SW480 (cell line): ENCODE measurements at regions not wholly inside any gene's neighbourhood (a gene's known extent, or its start where the extent isn't known, plus 50 kb on each side); places are given as distances from the start of the nearest gene placed in this dataset.
"Not testable (repeated sequence)": the region's sequence is repeated elsewhere in the genome, so short reads cannot be mapped to it uniquely, and the experiment has no call there.

ENCODE experiments used
- DNase-seq: peaks from one replicate; pipeline ENCODE4 v3.0.0-alpha.2; 2016; ENCODE audit warnings: low spot score

DNA sequence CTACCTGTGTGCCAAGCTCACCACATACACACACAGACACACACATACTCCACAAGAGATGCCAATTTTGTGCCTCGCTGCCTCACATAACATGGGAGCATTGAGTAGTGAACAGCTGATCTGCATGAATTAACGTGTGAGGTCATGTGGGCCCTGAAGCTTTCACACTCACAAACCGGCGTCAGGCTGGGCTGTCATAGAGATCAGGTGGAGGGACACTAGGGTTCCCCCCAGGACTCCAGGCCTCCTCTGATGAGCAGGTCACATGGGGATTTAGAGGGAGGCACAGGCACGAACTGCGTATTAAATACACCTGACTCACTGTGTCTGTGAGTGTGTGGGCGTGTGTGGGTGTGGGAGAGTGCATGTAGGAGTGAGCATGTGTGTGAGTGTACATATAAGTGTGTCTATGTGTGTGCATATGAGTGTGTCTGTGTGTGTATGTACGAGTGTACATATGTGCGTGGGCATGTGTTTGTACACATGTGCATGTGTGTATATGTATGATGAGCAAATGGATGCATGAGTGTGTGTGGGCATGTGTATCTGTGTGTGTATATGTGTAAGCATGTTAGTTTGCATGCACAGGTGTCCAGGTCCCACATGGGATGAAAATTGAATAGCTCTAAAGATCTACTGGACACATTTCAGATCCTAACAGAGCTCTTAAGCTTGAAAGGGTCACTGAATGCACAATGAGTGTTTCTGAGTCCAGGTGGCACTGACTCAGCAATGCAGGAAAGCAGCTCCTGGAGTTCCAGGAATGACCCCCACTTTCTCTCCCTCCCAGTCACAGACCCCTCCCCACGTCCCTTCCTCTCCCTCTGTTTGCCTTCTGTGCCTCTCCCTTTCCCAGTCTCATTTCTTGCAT lies 336.6 kb downstream of the PREX1 start:
- DNase-seq: no peak

DNA sequence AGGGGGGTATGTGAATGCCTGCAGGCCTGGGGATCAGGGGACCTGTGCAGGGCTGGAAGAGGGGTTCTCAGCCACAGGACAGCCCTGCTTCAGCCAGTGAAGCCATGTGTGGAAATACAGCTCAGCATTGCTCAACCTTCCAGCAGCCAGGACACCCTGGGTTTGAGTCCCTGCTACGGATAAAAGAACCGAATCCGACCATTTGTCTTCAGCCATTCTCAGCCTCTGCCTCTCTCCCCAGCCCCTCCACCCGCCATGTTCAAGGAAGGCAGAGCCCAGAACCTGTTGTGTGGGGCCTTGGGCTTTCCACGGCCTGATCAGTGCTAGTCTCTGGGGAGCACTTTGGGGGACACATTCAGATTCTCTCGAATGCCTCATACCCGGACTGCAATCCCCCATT lies 337.5 kb downstream of the PREX1 start:
- not testable (repeated sequence) for DNase-seq

DNA sequence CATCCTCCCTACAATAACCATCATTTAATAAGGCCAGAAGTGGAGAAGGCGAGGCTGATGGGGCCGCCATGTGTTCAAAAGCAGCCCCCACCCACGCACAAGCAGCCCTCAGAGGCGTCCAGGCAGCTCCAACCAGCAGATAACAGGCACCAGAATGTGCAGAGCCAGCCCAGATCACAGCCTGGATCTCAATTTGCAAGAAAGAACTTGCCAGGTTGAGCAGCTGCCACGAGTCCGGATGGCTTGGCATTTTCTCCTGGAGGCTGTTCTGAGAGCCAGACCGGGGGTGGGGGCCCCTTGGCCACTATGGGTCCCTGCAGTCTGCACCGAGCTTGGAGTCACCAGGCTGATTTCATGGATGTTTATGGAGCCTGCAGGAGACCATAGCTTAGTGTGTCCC lies 338.1 kb downstream of the PREX1 start:
- DNase-seq: no peak

DNA sequence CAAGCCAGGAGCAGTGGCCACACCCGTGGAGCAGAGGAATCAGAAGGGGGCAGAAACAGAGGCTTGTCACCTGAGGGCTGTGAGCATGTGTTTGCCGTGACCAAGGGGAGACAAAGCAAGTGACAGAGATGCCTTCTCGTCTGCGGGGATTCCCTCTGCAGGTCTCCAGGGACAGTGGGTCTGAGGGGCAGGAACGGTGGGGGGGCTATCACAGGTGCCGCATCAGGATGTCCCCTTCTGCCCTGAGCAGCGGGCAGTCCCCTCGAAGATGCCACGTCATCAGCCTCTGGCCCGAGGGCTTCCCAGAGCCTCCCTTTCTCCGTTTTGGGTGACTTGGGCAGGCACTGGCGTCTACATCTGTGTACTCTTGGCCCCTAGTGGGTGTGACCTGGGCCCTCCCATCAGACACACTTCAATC lies 338.7 kb downstream of the PREX1 start:
- no peak for DNase-seq

DNA sequence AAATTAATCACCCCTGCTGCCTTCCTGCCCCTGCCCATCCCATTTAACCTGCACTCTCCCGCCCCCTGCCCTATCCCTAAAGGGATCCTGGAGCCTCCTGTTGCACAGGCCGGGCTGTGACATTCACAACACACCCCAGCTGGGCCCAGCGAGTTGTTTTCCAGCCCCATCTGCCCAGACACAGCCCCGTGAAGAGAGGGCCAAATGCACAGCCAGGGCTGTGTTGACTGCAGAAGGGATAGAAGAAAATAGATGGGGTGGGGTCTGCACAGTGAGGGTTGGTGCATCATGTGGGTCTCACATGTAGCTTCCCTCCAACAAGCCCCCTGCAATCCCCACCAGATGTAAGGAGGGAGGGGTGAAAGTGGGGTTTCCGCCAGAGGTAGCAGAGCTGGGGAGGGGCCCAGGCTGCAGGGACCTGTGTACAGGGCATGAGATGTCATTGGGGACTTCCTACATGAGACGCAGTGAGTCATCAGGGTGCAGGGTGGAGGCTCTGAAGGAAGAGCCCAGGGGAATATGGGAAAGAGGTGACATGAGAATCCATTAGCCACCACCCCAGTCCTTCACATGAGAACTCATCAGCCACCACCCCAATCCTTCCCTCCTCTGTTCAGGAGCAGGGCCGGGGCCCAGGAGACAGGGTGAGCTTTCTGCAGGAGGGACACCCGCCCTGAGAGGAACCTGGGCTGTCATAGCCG lies 339.3 kb downstream of the PREX1 start:
- peak; percentile 75 for DNase-seq

DNA sequence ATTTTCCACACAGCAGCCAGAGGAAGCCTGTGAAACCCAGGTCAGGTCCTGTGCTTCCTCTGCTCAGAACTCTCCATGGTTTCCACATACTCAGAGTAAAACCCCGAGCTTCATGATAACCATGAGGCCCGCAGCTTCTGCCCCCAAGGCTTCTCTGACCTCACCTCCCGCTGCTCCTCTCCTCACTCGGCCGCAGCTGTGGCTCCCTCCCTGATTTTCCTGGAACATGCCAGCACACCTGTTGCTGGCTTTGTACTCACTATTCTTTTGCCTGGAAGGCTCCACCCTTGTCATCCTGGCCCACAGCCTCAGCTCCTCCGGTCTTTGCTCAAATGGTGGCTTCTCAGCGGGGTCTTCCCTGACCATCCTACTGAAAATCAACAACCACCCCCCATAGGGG lies 341.7 kb downstream of the PREX1 start:
- no peak for DNase-seq

DNA sequence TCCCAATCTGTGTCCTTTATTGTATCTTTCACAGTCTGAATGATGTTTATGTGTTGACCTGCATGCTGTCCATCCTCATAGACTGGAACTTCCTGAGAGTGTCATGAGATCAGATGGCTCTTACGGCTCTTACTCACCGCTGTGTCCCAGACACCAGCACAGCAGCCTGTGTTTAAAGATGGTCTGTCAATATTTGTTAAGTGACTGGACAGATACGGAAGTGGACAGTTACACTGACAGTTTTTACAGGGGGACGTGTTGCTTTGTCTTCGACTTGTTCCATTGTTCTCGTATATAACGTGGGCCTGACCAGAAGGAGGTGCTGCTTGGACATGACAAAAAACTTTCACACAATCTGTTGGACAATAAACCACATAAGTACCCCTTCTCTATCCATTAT lies 342.6 kb downstream of the PREX1 start:
- not testable (repeated sequence) for DNase-seq

DNA sequence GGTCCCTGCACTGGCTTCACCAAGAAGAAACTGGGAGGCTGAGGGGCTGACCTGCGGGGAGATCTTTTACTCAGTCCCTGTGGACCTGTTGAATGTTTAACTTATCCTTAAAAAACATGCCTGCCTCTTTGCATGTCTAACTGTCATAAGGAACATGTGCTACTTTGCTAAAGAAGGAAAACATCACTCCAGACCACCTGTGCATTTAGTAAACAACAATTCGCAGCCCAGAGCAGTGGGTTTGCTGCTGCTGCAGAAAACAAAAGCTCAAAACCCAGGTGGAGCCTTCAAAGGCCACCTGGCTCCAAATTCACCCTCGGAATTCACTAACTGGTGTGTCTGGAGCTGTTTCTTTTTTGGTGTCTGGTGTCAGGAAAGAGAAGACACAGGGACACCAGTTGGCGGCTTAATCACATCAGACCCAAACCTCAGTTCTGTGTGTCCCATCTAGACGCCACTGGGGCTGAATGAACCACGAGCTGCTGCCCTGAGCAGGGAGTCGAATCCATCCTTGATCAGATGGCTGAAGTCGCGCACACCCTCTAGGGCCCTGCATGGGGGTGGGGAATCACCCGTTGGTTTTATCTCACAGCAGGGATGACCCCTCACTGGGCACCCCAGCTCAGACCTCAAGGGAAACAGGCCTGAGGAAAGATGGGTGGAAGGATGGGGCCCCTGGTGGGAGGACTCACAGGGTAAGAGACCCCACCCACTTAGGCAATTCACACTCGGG lies 344.3 kb downstream of the PREX1 start:
- DNase-seq: no peak

DNA sequence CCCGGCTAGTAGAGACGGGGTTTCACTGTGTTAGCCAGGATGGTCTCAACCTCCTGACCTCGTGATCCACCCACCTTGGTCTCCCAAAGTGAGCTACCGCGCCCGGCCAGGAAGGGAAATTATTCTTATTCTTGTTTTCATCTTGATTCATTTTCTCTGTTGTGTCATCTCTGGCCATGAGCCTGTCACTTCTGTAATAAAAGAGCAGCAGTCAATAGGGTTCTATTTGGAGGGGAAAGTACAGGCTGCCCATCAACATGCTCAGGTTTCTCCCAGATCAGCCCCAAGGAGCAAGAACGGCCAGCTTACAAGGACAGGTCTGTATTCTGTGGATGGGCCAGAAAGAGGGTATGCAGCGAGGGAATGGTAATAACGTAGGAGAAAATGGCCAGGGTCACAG lies 345.0 kb downstream of the PREX1 start:
- DNase-seq: no peak

DNA sequence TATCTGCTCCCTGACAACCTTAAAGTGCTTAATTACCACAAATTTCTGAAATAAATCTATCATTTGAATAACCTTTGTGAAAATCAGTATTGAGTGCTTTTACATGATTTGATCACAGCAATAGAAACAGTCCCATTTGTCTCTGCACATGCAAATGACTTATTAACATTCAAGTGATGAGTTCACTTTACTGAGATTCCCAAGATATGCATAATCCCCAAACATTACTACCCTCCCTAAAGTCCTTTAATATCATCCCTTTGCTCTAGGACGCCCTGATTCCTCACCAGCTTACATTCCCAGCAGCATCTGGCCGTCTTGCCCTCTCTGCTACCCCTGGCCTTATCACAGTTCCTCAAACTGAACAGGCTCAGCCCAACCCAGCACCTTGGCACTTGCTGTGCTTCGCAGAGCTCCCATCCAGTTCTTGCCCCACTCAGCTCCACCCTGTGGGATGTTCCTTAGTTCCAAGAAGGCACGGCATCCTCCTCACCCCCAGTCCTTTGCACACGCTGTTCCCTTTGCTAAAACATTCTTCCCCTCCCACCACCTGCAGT lies 347.5 kb downstream of the PREX1 start:
- DNase-seq: no peak

DNA sequence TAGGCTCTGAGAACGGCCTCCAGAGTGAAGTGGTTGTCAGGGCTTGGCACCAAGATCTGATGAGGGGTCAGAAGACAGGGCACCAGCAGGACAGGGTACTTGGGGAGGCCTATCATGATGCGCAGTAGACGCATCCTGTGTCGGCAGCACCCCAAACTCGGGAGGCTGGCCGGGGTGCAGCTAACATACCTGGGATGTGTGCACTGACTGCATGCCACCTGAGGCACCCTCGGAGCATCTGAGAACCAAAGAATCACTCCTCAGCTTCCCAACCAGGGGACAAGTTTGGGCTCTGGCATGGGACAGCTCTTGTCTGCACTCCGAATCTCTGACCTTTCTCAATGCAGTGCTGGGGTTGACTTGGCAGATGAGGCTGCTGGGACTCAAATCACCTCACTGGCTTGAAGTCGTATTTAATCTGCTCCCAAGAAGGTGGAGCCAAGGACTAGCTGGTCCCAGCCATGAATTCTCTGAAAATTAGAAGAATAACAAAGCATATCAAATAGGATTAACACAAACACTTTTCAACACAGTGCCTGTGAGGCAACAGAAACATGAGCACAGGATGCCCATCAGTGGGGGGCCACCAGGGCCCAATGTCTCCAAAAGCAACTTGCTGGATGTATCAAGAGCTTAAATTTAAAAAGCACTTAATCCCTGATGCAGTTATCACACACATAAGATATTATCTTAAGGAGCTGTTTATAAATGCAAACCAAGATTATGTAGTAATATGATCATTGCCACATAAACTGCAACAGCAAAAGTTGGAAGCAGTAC lies 348.8 kb downstream of the PREX1 start:
- DNase-seq: no peak

DNA sequence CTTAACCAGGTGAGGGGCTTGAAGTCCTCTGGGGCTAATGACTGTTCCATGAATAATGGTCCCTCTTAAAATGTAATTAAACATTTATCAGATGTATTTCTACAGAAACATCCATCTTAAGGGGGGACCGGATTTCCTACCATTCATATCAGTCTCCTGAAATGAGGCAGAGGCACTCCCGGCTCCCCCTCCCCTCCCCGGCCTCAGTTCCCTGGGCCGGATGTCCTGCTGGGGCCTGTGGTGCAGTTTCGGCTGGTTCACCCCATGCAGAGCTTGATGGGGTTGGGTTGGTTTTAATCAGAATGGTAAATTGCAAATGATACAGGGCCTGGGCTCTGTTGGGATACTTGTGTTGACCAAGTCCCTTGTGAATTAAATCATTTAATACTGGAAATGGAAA lies 349.4 kb downstream of the PREX1 start:
- DNase-seq: no peak

DNA sequence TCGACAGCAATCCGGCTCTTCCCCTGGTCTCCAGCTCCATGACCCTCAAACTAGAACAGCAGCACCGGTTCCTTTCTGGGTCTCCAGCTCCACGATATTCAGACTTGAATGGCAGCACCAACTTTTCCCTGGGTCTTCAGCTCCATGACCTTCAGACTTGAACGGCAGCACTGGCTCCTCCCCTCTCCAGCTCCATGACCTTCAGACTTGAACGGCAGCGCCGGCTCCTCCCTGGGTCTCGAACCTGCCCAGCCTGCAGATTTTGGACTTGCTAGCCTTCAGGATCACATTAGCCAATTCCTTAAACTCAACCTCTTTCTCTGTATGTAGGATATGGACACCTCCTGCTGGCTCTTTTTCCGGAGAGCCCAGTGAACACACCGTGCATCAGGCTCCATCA lies 350.9 kb downstream of the PREX1 start:
- DNase-seq: no peak

DNA sequence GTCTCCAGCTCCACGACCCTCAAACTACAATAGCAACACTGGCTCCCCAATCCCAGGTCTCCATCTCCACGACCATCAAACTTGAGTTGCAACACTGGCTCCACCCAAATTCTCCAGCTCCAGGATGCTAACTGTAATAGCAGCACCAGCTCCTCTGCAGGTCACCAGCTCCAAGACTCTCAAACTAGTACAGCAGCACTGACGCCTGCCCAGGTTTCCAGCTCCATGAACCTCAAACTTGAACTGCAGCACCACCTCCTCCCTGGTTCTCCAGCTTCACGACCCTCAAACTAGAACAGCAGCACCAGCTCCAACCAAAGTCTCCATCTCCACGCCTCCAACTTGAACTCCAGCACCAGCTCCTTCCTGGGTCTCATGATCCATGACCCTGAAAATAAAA lies 353.8 kb downstream of the PREX1 start:
- DNase-seq: no peak

DNA sequence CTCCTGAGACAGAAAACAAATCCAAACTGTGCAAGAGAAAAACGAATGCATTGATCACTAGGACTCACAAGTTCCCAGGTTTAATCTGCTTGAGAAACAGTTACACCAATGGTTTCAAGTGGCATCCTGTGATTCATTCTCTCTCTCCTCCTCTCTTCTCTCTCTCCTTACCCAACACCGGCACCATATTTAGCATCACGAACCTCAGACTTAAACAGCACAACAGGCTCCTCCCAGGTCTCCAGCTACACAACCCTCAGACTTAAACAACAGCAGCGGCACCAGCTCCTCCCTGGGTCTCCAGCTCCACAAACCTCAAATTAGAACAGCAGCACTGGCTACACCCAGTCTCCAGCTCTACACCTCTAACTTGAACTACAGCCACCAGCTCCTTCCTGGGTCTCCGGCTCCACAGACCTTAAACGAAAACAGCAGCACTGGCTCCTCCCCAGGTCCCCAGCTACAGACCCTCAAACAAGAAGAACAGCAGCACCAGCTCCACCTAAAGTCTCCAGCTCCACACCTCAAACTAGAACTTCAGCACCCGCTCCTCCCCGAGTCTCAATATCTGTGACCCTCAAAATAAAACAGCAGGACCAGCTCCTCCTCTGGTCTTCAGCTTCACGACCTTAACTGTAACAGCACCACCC lies 355.9 kb downstream of the PREX1 start:
- no peak for DNase-seq

DNA sequence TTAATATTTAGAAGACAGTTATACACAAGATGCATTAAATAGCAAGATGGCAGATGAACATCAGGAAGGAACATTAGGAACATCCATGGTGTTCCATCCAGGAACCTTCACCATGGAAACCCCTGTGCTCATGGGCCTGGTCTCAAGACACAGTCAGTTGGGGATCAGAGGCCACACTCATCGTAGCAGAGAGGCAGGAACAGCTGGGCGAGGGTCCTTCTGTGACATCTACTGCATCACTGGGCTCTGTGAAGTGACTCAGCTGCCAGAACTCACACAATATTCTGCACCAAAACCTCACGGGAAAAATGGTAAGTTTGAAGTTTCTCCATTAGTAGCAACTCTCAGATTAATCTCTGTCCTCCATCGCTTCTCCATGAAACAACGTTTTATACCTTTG lies 356.6 kb downstream of the PREX1 start:
- DNase-seq: no peak

DNA sequence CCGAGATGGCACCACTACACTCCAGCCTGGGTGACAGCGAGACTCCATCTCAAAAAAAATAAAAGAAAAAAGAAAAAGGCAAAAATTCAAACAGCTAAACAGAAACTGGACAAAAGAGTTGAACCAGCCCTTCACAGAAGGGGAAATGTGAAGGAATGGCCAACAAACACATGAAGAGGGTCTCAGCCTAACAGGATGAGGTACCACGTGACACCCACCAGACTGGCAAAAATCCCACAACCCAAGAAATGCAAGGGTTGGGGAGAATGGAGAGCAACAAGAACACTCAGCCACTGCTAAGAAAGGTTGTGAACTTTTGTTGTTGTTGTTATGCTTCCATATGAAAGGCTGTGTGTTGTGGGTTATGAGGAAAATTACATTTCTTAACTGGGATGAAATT lies 357.7 kb downstream of the PREX1 start:
- DNase-seq: no peak

DNA sequence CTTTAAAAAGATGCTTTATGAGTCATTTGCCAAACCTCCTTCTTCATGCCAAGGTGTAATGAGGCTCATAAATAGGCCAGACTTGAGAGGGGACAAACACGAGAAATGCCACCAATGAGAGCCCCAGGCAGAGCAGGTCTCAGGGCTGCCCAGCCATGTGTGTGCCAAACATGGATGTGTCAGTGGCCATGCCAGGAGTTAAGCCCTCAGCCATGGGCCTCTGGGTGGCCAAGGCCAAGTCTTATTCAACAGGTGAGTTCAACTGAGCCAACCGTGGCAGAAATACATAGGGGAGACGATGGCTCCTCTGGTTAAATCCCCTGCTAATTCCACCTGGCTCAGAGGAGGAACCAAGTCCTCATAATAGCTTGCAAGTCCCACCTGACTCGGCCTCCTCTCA lies 358.8 kb downstream of the PREX1 start:
- no peak for DNase-seq

DNA sequence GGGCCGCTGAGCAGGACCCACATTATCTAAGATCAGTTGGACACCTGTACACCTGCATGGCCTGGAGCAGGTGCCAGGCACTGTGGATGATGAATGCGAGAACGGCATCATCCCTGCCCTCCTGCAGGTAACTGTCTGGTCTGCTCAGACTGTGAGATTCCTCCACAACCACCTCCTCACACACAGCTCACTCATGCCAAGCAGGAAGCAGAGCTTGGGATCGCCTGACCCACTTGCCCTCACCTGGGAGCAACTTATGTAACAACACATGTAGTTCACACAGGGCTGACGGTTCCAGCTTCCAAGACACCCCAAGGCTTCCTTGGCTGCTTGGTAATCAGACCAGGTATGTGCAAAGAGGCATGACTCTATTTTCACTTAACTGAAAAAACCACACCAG lies 359.2 kb downstream of the PREX1 start:
- no peak for DNase-seq

DNA sequence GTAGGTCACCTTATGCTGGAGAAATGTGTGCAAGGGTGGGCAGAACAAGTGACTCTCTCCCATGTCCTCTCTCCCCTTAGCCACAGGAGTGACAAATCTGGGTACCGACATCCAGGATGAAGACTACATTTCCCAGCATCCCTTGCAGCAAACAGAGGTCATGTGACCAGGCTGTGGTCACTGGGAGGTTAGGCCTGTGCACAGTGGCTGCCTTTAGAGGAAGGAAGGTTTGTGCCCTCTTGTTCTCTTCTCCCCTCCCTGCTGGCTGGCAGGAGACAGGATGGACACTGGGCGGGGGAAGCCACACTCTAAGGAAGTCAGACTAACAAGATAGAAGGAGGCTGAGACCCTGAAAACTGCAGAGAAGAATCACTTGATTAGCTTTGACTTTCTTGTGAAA lies 360.2 kb downstream of the PREX1 start:
- DNase-seq: peak; percentile 18

DNA sequence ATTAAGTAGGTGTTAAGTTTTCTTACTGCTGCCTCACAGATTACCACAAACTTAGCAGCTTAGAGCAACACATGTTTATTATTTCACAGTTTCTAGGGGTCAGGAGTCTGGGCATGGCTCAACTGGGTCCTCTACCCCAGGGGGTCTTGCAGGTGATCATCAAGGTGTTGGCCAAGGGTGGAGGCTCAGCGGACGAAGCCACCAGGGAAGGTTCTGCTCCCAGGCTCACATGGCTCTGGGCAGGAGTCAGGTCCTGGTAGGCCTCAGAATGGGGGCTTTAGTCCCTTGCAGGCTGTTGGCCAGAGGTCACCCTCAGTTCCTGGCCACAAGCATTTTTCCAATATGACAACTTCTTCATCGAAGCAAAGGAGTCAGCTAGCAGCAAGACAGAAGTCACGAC lies 362.5 kb downstream of the PREX1 start:
- no peak for DNase-seq
